Keratinocyte (primary cell): ENCODE measurements at regions not wholly inside any gene's neighbourhood (a gene's known extent, or its start where the extent isn't known, plus 50 kb on each side); places are given as distances from the start of the nearest gene placed in this dataset.

ENCODE experiments used
- EZH2 ChIP-seq: IDR thresholded peaks from one replicate; pipeline ENCODE4 v1.6.1; 2012; ENCODE audit warnings: inconsistent platforms, mild to moderate bottlenecking, low read length, moderate library complexity
- TF ChIP-seq, protein P1 (sequence below), 3 experiments: IDR thresholded peaks in 1 of 3; conservative IDR thresholded peaks in 1 of 3; optimal IDR thresholded peaks in 1 of 3; 2 replicates in 2 of 3; 3 replicates in 1 of 3; pipeline versions ENCODE3 to v1.5.1; 2011; ENCODE audit warnings: low read length in 3 of 3, mild to moderate bottlenecking in 3 of 3, moderate library complexity in 2 of 3, control low read depth in 1 of 3, inconsistent platforms in 1 of 3; ENCODE audit not compliant: insufficient read depth in 2 of 3; ENCODE audit errors: extremely low read depth in 1 of 3

DNA sequence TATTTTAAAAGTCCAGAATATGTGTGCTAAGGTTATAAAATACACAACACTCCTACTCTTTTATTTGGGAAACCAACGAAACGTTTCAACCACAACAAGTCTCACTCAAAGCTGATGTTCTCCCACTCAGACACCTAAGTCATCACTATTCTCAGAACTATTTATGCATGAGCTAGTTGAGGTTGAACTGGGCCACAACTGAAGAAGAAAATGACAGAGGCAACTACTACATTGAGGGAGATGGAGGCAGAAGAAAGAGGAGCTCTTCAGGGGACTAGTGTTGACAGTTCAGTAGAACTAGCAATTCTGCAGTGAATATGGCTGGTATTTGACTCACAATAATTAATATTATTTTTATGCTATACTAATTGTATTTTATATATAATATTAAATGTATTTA lies 198.2 kb downstream of the SEC16B start:
- TF ChIP-seq, protein P1, sequence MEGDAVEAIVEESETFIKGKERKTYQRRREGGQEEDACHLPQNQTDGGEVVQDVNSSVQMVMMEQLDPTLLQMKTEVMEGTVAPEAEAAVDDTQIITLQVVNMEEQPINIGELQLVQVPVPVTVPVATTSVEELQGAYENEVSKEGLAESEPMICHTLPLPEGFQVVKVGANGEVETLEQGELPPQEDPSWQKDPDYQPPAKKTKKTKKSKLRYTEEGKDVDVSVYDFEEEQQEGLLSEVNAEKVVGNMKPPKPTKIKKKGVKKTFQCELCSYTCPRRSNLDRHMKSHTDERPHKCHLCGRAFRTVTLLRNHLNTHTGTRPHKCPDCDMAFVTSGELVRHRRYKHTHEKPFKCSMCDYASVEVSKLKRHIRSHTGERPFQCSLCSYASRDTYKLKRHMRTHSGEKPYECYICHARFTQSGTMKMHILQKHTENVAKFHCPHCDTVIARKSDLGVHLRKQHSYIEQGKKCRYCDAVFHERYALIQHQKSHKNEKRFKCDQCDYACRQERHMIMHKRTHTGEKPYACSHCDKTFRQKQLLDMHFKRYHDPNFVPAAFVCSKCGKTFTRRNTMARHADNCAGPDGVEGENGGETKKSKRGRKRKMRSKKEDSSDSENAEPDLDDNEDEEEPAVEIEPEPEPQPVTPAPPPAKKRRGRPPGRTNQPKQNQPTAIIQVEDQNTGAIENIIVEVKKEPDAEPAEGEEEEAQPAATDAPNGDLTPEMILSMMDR (optimal IDR thresholded peaks at IDR 0.05 in 1 of 3, IDR thresholded peaks at IDR 0.05 in 1 of 3, conservative IDR thresholded peaks at IDR 0.05 in 1 of 3; ENCODE audit: extremely low read depth in 1 of 3, insufficient read depth in 2 of 3, low read length in 3 of 3): no peak
- TF ChIP-seq EZH2: no peak
